Activated CD4-positive, alpha-beta T cell treated with anti-CD3 and anti-CD28 coated beads for 36 hours (primary cell): ENCODE measurements at regions not wholly inside any gene's neighbourhood (a gene's known extent, or its start where the extent isn't known, plus 50 kb on each side); places are given as distances from the start of the nearest gene placed in this dataset.

ENCODE experiments used
- ATAC-seq: fragments of 200-7000 bp; cut with Tn5 transposase; one replicate; pipeline ENCODE4 v1.10.0; 2021; ENCODE audit warnings: mild to moderate bottlenecking, moderate library complexity
- CTCF ChIA-PET: fragments of 350-600 bp; sonication (Branson Sonifier 250); formaldehyde crosslinking; loops from one replicate; lab custom pipeline; 2021; ENCODE audit warnings: antibody characterized with exemption; lab: Charles Lee
- POLR2A ChIA-PET: fragments of 350-600 bp; sonication (Branson Sonifier 250); formaldehyde crosslinking; loops from one replicate; lab custom pipeline; 2021; ENCODE audit warnings: antibody characterized with exemption, inconsistent platforms; lab: Charles Lee
- DNase-seq: peaks from one replicate; pipeline ENCODE4 v3.0.0-alpha.2; 2020
- H3K27ac Mint-ChIP-seq: one replicate; pipeline ENCODE4 v1.8.0; 2021; ENCODE audit warnings: mixed read lengths
- H3K27me3 Mint-ChIP-seq: one replicate; pipeline ENCODE4 v1.8.0; 2021; ENCODE audit warnings: mixed read lengths
- H3K36me3 Mint-ChIP-seq: one replicate; pipeline ENCODE4 v1.8.0; 2021; ENCODE audit warnings: low read depth, mixed read lengths
- H3K4me1 Mint-ChIP-seq: one replicate; pipeline ENCODE4 v1.8.0; 2021; ENCODE audit warnings: mixed read lengths
- H3K4me3 Mint-ChIP-seq: one replicate; pipeline ENCODE4 v1.8.0; 2021; ENCODE audit warnings: mild to moderate bottlenecking, moderate library complexity, mixed read lengths
- H3K9me3 Mint-ChIP-seq: one replicate; pipeline ENCODE4 v1.8.0; 2021; ENCODE audit warnings: low read depth, mixed read lengths
- intact Hi-C, 2 experiments: fragments of 100-400 bp; cut with DNase I in 1 of 2; cut with micrococcal nuclease in 1 of 2; formaldehyde crosslinking; loops; one replicate each; pipeline versions ENCODE4 v1.14.2 to v1.15.1; 2022 to 2024; cut with DNase I, micrococcal nuclease

DNA sequence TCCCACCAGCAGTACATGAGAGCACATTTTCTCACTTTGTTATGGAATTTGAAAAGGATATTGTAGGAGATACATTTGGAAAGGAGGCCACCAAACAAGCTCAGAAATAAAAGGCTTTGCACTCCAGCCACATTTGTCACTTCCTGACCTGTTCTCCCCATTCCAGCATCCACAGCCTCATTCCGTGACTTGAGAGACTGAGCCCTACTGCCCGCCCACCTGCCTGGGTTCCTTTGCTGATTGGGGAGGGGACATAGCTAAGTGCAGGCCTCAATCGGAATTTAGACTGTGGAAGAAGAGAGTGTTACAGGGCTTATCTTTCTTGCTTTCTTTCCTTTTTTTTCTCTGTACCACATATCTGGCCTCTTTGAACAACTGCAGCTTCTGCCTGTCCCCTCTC is 735.4 kb upstream of the TMEM132C start:
- Mint-ChIP-seq H3K4me3 (no peak overlapping the region), H3K36me3 (no peaks in the 10 kb centered on the region), H3K27ac (no peak overlapping the region), H3K4me1 (no peaks in the 10 kb centered on the region), H3K9me3 (peaks cover 5% of the 10 kb centered on the region), H3K27me3 (no peaks in the 10 kb centered on the region)
- intact Hi-C loops, result no loop called here
- POLR2A ChIA-PET, result no interaction called here
- CTCF ChIA-PET, result interaction anchor here (1.6 kb wide), 1 partner anchor 9 kb away, joined by 6 read pairs; no protein-coding TSS in a partner anchor
- DNase-seq (no peak), ATAC-seq (no peak)

DNA sequence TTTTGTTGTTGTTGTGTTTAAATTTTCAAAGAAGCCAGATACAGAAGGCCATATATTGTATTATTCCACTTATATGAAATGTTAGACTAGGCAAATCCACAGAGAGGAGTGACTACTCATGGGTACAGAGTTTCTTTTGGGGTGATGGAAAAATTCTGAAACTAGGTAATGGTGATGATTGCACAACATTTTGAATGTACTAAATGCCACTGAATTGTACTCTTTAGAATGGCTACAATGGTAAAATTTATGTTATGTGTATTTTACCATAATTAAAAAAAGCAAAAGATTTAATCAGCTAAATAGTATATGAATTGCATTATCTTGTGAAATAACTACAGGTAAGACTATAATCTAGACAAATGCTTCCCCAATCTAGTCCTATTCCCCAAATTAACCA is 733.6 kb upstream of the TMEM132C start:
- H3K4me1 Mint-ChIP-seq, result no peaks in the 10 kb centered on the region
- DNase-seq (no peak), ATAC-seq (no peak)
- intact Hi-C loops, result no loop called here
- POLR2A ChIA-PET, result no interaction called here
- H3K36me3 Mint-ChIP-seq, result no peaks in the 10 kb centered on the region
- CTCF ChIA-PET, result interaction anchor here (0.6 to 0.7 kb wide), 3 partner anchors 21 to 1228 kb away, joined by 3 read pairs; no protein-coding TSS in a partner anchor
- H3K27me3 Mint-ChIP-seq, result no peaks in the 10 kb centered on the region
- no peak overlapping the region for H3K4me3 Mint-ChIP-seq
- no peak overlapping the region for H3K27ac Mint-ChIP-seq
- H3K9me3 Mint-ChIP-seq, result peaks cover 5% of the 10 kb centered on the region

DNA sequence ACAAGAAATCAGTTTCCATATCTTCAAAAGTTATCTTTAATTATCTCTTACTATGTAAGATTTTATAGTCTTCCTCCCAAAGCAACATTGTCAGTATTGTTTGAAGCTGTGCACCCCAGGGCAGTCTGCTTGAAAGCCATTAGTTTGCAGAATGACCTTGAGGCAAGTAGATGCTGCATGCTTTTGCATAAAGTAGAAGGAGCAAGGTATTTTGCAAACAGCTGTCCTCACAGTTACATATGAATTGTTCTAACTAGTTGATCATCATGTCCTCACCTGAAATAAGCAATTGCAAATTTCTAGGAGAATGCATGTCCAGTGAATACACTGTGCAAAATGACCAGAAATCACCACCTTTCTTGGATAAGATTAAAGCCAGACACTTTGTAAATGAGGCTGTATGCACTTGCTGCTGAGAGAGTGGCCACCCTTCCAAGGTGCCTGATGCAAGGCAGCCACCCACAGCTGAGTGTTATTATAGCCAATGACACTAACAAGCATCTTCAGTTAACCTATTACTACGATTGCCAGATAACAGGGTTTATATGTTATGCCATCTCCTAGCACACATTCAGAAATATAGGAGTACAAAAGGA is 730.0 kb upstream of the TMEM132C start:
- ATAC-seq (no peak), DNase-seq (no peak)
- Mint-ChIP-seq H3K9me3 (peaks cover 5% of the 10 kb centered on the region), H3K4me3 (no peak overlapping the region), H3K36me3 (no peaks in the 10 kb centered on the region), H3K27ac (no peak overlapping the region), H3K4me1 (no peaks in the 10 kb centered on the region), H3K27me3 (no peaks in the 10 kb centered on the region)
- intact Hi-C loops, result no loop called here
- CTCF ChIA-PET, result no interaction called here
- POLR2A ChIA-PET, result no interaction called here

DNA sequence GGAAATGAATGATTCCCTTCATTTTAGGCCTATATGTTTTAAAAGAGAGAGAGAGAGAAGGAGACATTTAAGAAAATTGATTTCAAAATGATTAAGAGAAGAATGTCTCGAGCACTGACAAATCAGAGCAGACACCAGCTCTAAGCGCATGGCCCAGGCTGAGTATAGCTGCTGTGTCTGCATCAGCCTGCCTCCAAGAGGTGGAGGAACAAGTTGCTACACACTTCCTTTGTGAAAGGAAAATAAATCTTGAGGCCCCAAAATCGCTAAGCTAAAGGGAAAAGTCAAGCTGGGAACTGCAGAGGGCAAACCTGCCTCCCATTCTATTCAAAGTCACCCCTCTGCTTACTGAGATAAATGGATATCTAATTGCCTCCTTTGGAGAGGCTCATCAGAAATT is 728.7 kb upstream of the TMEM132C start:
- DNase-seq (no peak), ATAC-seq (no peak)
- Mint-ChIP-seq H3K27me3 (no peaks in the 10 kb centered on the region), H3K9me3 (peaks cover 5% of the 10 kb centered on the region), H3K36me3 (no peaks in the 10 kb centered on the region), H3K4me3 (no peak overlapping the region), H3K27ac (no peak overlapping the region), H3K4me1 (no peaks in the 10 kb centered on the region)
- intact Hi-C loops, result no loop called here
- CTCF ChIA-PET, result interaction anchor here (0.8 kb wide), 1 partner anchor 139 kb away, joined by 3 read pairs; no protein-coding TSS in a partner anchor
- POLR2A ChIA-PET, result no interaction called here

DNA sequence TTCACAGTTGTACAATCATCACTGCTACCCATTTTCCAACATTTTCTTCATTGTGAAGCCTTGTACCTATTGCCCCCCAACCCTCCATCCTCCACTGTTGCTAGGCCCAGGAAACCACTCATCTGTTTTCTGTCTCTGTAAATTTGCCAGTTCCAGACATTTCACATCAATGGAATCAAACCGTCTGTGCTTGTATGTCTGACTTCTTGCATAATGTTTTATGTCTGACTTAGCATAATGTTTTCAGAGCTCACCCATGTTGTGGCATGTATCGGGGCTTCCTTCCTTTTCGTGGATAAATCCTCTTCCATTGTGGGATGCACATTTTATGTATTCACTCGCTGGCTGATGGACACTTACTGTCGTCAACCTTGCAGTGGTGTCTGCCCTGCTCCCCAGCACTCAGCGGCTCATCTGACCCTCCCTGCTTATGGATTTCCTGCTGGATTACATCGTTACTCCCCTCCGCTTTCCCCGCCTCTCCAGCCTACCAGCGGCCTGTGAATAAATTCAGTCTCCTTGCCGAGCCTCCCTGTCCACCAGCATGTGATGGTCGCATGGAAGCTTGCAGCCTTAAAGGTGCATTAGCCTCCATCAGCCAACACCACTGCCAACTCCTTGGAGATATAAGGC is 727.6 kb upstream of the TMEM132C start:
- Mint-ChIP-seq H3K4me3 (no peak overlapping the region), H3K36me3 (no peaks in the 10 kb centered on the region), H3K4me1 (no peaks in the 10 kb centered on the region), H3K27ac (no peak overlapping the region), H3K9me3 (peaks cover 5% of the 10 kb centered on the region), H3K27me3 (no peaks in the 10 kb centered on the region)
- POLR2A ChIA-PET, result no interaction called here
- CTCF ChIA-PET, result interaction anchor here (0.8 kb wide), 1 partner anchor 138 kb away, joined by 3 read pairs; no protein-coding TSS in a partner anchor
- DNase-seq (no peak), ATAC-seq (no peak)
- intact Hi-C loops, result no loop called here

DNA sequence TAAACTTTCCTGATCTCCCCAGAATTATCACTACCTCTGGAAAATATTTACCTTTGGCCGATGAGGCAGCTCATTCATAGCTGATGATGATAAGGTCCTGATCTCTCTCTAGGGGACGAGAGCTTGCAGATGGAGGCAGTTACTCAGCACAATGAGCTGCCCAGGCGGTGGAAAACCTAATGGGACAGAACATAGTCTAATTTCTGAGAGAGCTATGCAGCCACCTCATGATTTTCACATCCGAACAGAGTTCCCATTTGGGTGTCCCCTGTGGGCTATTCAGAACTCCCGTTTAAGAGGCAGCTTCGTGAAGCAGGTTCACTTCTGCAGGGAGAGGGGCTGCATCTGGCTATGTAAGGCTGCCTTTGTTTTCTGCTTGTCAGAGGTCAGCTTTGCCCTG is 724.6 kb upstream of the TMEM132C start:
- Mint-ChIP-seq H3K4me3 (no peak overlapping the region), H3K27ac (no peak overlapping the region), H3K27me3 (no peaks in the 10 kb centered on the region), H3K36me3 (no peaks in the 10 kb centered on the region), H3K9me3 (no peaks in the 10 kb centered on the region), H3K4me1 (no peaks in the 10 kb centered on the region)
- CTCF ChIA-PET, result no interaction called here
- intact Hi-C loops, result no loop called here
- DNase-seq (no peak), ATAC-seq (no peak)
- POLR2A ChIA-PET, result no interaction called here

DNA sequence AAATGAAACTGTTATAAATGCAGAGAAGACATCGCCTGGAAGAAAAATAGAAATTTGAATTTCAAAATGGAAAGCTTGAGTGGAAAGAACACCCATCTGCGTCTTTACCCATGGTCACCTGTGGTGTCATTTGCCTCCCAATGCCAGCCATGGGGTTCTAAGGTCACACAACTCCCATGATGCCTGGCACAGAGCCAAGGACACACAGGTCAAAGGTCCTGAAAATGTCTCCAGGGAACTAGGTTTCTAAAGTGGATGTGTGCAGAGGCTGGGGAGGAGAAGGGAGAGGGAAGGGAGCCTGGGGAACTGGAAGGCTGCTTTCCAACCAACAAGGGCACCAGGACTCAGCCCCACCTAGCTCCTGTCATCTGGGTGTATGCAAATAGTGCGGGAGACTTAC is 724.0 kb upstream of the TMEM132C start:
- H3K9me3 Mint-ChIP-seq, result no peaks in the 10 kb centered on the region
- no peak overlapping the region for H3K4me3 Mint-ChIP-seq
- intact Hi-C loops, result no loop called here
- no peak for DNase-seq
- H3K27ac Mint-ChIP-seq, result no peak overlapping the region
- H3K4me1 Mint-ChIP-seq, result no peaks in the 10 kb centered on the region
- no peaks in the 10 kb centered on the region for H3K36me3 Mint-ChIP-seq
- ChIA-PET CTCF (no interaction called here), POLR2A (no interaction called here)
- no peaks in the 10 kb centered on the region for H3K27me3 Mint-ChIP-seq
- ATAC-seq, result no peak

DNA sequence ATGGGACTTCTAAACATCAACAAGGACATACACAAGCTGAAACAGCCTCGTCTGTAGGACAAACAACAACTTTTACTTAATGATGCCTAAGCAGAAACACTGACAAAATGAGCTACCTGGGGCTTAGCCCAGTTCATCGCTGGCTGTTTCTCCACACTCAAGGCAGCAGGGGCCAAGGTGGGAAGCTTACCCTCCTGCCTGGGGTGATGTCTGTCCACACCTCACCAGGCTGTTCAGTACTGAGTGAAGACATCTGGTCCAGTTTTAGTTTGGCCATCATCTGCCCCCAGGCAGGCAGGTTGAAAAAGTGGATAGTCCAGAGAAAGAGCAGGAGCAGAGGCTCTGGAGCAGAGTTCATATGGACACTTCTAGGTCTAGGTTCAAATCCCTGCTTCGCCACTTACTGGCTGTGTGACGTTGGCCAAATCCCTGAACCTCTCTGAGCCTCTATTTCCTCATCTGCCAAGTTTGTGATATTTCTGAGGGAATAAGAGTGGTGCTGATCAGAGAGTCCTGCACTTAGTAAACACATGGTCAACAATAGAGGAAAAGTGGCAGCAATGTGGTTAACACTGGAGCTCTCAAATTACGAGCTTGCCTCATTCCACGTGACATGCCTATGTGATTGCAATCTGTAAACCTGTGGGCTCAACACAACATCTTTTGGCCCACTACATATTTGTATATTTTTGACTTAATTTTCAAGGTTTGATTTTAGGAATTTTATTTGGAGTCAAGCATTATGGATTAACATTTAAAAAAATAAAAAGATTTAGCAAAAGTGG is 720.1 kb upstream of the TMEM132C start:
- H3K27me3 Mint-ChIP-seq, result no peaks in the 10 kb centered on the region
- intact Hi-C loops, result no loop called here
- no peak for DNase-seq
- no peak overlapping the region for H3K27ac Mint-ChIP-seq
- H3K9me3 Mint-ChIP-seq, result no peaks in the 10 kb centered on the region
- H3K4me3 Mint-ChIP-seq, result no peak overlapping the region
- no peaks in the 10 kb centered on the region for H3K4me1 Mint-ChIP-seq
- H3K36me3 Mint-ChIP-seq, result no peaks in the 10 kb centered on the region
- POLR2A ChIA-PET, result no interaction called here
- CTCF ChIA-PET, result no interaction called here
- ATAC-seq, result no peak

DNA sequence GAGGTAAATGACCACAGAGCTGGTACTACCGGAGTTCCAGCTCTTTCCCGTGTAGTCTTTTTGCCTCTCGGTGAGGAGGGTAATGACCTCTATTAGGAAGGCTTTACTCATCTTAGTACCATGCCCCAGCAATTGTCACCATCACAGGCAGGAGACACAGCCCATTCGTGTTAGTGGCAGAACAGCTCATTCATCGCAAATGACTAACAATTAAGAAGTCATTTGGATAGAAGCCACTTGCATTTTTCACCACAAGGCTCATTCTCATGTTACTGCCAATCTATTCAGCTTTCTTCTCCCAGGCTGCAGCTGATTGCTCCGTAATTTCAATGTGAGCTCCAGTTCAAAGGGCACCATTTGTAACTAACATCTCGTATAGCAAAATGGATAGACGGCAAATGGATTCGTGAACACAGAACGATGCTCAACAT is 718.8 kb upstream of the TMEM132C start:
- intact Hi-C loops, result no loop called here
- Mint-ChIP-seq H3K4me1 (no peaks in the 10 kb centered on the region), H3K9me3 (no peaks in the 10 kb centered on the region), H3K27ac (no peak overlapping the region), H3K36me3 (no peaks in the 10 kb centered on the region), H3K4me3 (no peak overlapping the region), H3K27me3 (no peaks in the 10 kb centered on the region)
- ChIA-PET POLR2A (no interaction called here), CTCF (interaction anchor here (0.6 kb wide), 1 partner anchor 33 kb away, joined by 3 read pairs; no protein-coding TSS in a partner anchor)
- ATAC-seq, result peak; percentile 55
- peak; percentile 13 for DNase-seq

DNA sequence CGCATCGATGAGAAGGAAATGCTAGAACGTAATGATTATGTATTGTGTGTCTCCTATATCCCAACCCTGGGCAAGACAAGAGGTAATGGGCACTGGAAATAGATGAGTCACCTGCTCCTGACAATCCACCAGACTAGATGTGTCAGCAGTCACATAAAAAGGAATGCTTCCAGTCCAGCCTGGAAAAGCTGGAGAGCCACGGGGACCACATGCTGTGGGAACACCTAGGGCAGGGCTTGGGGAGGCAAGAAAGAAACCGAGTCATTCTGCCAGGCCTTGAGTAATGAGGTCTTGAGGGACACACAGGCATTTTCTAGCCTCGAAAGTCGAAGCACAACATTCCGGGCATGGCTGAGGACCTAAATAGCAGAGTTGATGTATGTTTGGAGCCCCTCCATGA is 716.7 kb upstream of the TMEM132C start:
- Mint-ChIP-seq H3K27me3 (no peaks in the 10 kb centered on the region), H3K27ac (no peak overlapping the region), H3K4me1 (no peaks in the 10 kb centered on the region), H3K9me3 (no peaks in the 10 kb centered on the region), H3K4me3 (no peak overlapping the region), H3K36me3 (no peaks in the 10 kb centered on the region)
- ChIA-PET CTCF (no interaction called here), POLR2A (no interaction called here)
- intact Hi-C loops, result no loop called here
- no peak for DNase-seq
- ATAC-seq, result no peak

DNA sequence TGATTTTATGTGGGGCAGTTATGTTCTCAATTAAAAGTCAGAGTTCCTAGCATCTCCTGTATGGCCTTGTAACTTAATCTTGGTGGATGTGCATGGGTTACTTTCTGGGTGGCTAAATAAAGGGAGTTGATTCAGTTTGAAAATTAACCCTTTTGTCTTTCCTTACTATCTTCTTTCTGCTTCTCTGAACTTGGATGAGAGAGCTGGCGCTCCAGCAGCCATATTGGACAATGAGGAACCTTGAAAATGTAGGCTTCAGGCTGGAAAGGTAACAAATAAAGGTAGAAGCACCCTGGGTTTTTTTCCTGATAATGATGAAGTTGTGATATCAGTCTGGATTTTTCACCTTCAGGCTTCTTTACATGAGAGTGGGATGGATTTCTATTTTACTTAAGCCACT is 714.1 kb upstream of the TMEM132C start:
- CTCF ChIA-PET, result no interaction called here
- intact Hi-C loops, result no loop called here
- no peak overlapping the region for H3K27ac Mint-ChIP-seq
- no peaks in the 10 kb centered on the region for H3K27me3 Mint-ChIP-seq
- H3K36me3 Mint-ChIP-seq, result no peaks in the 10 kb centered on the region
- no peaks in the 10 kb centered on the region for H3K9me3 Mint-ChIP-seq
- POLR2A ChIA-PET, result no interaction called here
- DNase-seq (no peak), ATAC-seq (no peak)
- H3K4me3 Mint-ChIP-seq, result no peak overlapping the region
- peaks cover 3% of the 10 kb centered on the region for H3K4me1 Mint-ChIP-seq

DNA sequence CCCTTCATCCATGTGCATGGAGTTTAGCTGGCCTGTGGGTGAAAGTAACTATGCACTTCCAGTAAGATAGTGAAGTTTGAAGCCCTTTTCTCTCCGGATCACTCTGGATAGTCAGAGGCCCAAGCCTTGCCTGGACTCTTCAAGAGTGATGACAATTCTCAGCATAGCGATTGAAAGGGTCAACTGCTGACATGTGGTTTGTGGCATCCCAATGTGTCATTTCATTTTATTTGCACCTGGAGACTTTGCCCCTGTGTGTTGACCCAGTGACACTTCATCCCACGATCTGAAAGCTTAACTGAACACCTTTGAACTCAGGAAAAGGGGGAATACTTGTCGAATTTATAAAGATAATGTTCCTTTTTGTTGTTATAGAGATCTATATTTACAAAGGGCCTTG is 711.9 kb upstream of the TMEM132C start:
- DNase-seq (no peak), ATAC-seq (no peak)
- no peaks in the 10 kb centered on the region for H3K27me3 Mint-ChIP-seq
- peaks cover 2% of the 10 kb centered on the region for H3K36me3 Mint-ChIP-seq
- POLR2A ChIA-PET, result no interaction called here
- intact Hi-C loops, result loop anchor here in 1 of 2 experiments (5.0 kb wide), 2 partner anchors 68 to 388 kb away; no protein-coding TSS in a partner anchor
- no peak overlapping the region for H3K27ac Mint-ChIP-seq
- H3K4me1 Mint-ChIP-seq, result peaks cover 18% of the 10 kb centered on the region
- H3K4me3 Mint-ChIP-seq, result no peak overlapping the region
- CTCF ChIA-PET, result no interaction called here
- no peaks in the 10 kb centered on the region for H3K9me3 Mint-ChIP-seq
